MM.1S (cell line): ENCODE measurements at regions not wholly inside any gene's neighbourhood (a gene's known extent, or its start where the extent isn't known, plus 50 kb on each side); places are given as distances from the start of the nearest gene placed in this dataset.

Experiments
- EZH2 ChIP-seq: fragments of 300-600 bp; sonication (generic); optimal IDR thresholded peaks from 2 replicates; pipeline ENCODE3; 2017; ENCODE audit warnings: low read depth, mild to moderate bottlenecking, antibody characterized with exemption, low read length, mixed read lengths
- EZH2phosphoT487 ChIP-seq: fragments of 300-600 bp; sonication (generic); IDR thresholded peaks from 2 replicates; pipeline ENCODE4 v1.6.1; 2018; ENCODE audit warnings: antibody characterized with exemption, low read length
- TF ChIP-seq, protein P1 (sequence below): fragments of 300-600 bp; sonication (generic); IDR thresholded peaks from 2 replicates; pipeline ENCODE4 v1.5.1; 2016; ENCODE audit warnings: antibody characterized with exemption, low read length, mixed read lengths

DNA sequence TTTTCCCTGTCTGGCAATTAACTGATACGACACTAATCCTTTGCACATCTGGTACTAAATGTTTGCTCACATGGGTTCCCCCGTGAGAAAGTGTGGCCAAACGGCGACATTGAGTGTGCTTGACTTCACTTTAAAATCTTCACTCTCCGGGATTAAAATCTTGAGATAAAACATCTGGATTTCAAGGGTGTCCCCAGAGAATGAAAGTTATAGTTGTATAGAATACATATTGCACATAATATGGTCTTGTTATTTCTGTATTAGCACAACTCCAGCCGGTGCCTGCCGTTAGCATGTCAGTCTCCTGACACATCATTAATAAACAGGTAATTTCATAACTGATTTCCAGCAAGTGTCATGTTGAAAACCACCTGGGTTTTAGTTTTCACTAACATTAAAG lies 749.0 kb upstream of the SOX9 start:
- TF ChIP-seq, protein P1, sequence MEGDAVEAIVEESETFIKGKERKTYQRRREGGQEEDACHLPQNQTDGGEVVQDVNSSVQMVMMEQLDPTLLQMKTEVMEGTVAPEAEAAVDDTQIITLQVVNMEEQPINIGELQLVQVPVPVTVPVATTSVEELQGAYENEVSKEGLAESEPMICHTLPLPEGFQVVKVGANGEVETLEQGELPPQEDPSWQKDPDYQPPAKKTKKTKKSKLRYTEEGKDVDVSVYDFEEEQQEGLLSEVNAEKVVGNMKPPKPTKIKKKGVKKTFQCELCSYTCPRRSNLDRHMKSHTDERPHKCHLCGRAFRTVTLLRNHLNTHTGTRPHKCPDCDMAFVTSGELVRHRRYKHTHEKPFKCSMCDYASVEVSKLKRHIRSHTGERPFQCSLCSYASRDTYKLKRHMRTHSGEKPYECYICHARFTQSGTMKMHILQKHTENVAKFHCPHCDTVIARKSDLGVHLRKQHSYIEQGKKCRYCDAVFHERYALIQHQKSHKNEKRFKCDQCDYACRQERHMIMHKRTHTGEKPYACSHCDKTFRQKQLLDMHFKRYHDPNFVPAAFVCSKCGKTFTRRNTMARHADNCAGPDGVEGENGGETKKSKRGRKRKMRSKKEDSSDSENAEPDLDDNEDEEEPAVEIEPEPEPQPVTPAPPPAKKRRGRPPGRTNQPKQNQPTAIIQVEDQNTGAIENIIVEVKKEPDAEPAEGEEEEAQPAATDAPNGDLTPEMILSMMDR: no peak
- TF ChIP-seq EZH2 (no peak), EZH2phosphoT487 (no peak)
